HCT116 (cell line): ENCODE measurements at regions not wholly inside any gene's neighbourhood (a gene's known extent, or its start where the extent isn't known, plus 50 kb on each side); places are given as distances from the start of the nearest gene placed in this dataset.

ENCODE experiments used
- ATAC-seq: fragments of 200-7000 bp; cut with Tn5 transposase; 2 replicates; pipeline ENCODE4 v1.9.1; 2020; ENCODE audit warnings: mild to moderate bottlenecking, moderate library complexity
- BruUV-seq: library from RNA; stranded (reverse); fragments of 400-500 nt; replicated peaks from 2 replicates; lab custom pipeline; 2021; lab: Mats Ljungman, UMichigan
- CTCF ChIA-PET: fragments of 300-600 bp; sonication (Branson Sonifier 250); formaldehyde crosslinking; loops from one replicate; lab custom pipeline; 2021; ENCODE audit warnings: antibody characterized with exemption; lab: Charles Lee
- POLR2A ChIA-PET: fragments of 300-600, 350-600 bp; sonication (Branson Sonifier 250); formaldehyde crosslinking; loops from one replicate; lab custom pipeline; 2021; ENCODE audit warnings: antibody characterized with exemption; lab: Charles Lee
- RAD21 ChIA-PET, 2 experiments: fragments of 300-600 bp; sonication (Branson Sonifier 250); formaldehyde crosslinking; loops; one replicate each; lab custom pipeline; 2023; ENCODE audit warnings: low total read pairs in 2 of 2; ENCODE audit not compliant: uncharacterized antibody in 2 of 2, unreplicated experiment in 2 of 2, low non-redundant PET in 1 of 2; lab: Charles Lee
- DNase-seq: peaks from one replicate; pipeline ENCODE4 v3.0.0-alpha.2; 2010; ENCODE audit warnings: low read depth, low spot score
- H2AFZ ChIP-seq: fragments of 200-600 bp; shearing (Covaris generic), sonication (generic); 2 replicates; pipeline ENCODE4 v1.6.1; 2017; ENCODE audit warnings: low read depth, mixed run types, mixed read lengths, antibody characterized with exemption, low read length; ENCODE audit not compliant: poor library complexity, severe bottlenecking
- H3K27ac ChIP-seq: 2 replicates; pipeline ENCODE4 v1.5.1; 2012; ENCODE audit warnings: low read depth, low read length
- H3K27me3 ChIP-seq: fragments of 200-600 bp; sonication (generic); 2 replicates; pipeline ENCODE4 v1.6.1; 2016; ENCODE audit warnings: mixed run types, low read length, mixed read lengths; ENCODE audit not compliant: insufficient read depth
- H3K36me3 ChIP-seq, 2 experiments: fragments of 200-500 bp in 1 of 2; fragments of 200-600 bp in 1 of 2; sonication (Bioruptor generic) in 1 of 2; sonication (generic) in 1 of 2; 2 replicates each; pipeline versions ENCODE4 v1.5.1 to v1.6.1; 2014 to 2016; ENCODE audit warnings: low read length in 2 of 2, inconsistent platforms in 1 of 2, mixed read lengths in 1 of 2, mixed run types in 1 of 2; ENCODE audit not compliant: insufficient read depth in 2 of 2, control insufficient read depth in 1 of 2
- H3K4me1 ChIP-seq, 2 experiments: fragments of 200-600 bp in 1 of 2; sonication (generic) in 1 of 2; 2 replicates each; pipeline versions ENCODE4 v1.5.1 to v1.6.1; 2012 to 2017; ENCODE audit warnings: low read length in 2 of 2, inconsistent platforms in 1 of 2, mild to moderate bottlenecking in 1 of 2, mixed read lengths in 1 of 2, mixed run types in 1 of 2, moderate library complexity in 1 of 2; ENCODE audit not compliant: insufficient read depth in 2 of 2, control insufficient read depth in 1 of 2
- H3K4me2 ChIP-seq: fragments of 200-600 bp; sonication (generic); 2 replicates; pipeline ENCODE4 v1.6.1; 2017; ENCODE audit warnings: mixed run types, low read length, mixed read lengths
- H3K4me3 ChIP-seq, 2 experiments: fragments of 200-600 bp in 1 of 2; sonication (generic) in 1 of 2; replicated peaks in 1 of 2; 2 replicates each; pipeline ENCODE4 v1.5.1; 2011 to 2016; ENCODE audit warnings: low read length in 2 of 2, control low read depth in 1 of 2, low read depth in 1 of 2, mild to moderate bottlenecking in 1 of 2, mixed read lengths in 1 of 2, mixed run types in 1 of 2
- H3K79me2 ChIP-seq: fragments of 200-600 bp; sonication (generic); 2 replicates; pipeline ENCODE4 v1.6.1; 2017; ENCODE audit warnings: mild to moderate bottlenecking, mixed run types, low read length, moderate library complexity, mixed read lengths; ENCODE audit not compliant: insufficient read depth
- H3K9ac ChIP-seq: fragments of 200-600 bp; sonication (generic); 2 replicates; pipeline ENCODE4 v1.6.1; 2016; ENCODE audit warnings: low read length, mixed read lengths
- H3K9me2 ChIP-seq: fragments of 200-600 bp; sonication (generic), shearing (Covaris generic); 2 replicates; pipeline ENCODE4 v1.6.1; 2017; ENCODE audit warnings: mixed run types, mild to moderate bottlenecking, moderate library complexity; ENCODE audit not compliant: insufficient read depth
- H3K9me3 ChIP-seq, 2 experiments: fragments of 200-500 bp in 1 of 2; fragments of 200-600 bp in 1 of 2; sonication (Bioruptor generic) in 1 of 2; sonication (generic) in 1 of 2; 2 replicates each; pipeline ENCODE4 v1.6.1; 2014 to 2017; ENCODE audit warnings: low read length in 2 of 2, mixed read lengths in 2 of 2, inconsistent platforms in 1 of 2, low read depth in 1 of 2, mild to moderate bottlenecking in 1 of 2, mixed run types in 1 of 2, moderate library complexity in 1 of 2; ENCODE audit not compliant: control insufficient read depth in 1 of 2, insufficient read depth in 1 of 2
- H4K20me1 ChIP-seq: fragments of 200-600 bp; sonication (generic), shearing (Covaris generic); 2 replicates; pipeline ENCODE4 v1.6.1; 2017; ENCODE audit warnings: mixed run types, mild to moderate bottlenecking, moderate library complexity; ENCODE audit not compliant: insufficient read depth
- ATF3 ChIP-seq: IDR thresholded peaks from 2 replicates; pipeline ENCODE4 v1.6.1; 2012
- CBX3 ChIP-seq: IDR thresholded peaks from 2 replicates; pipeline ENCODE4 v1.6.1; 2012; ENCODE audit warnings: low read depth
- CTCF ChIP-seq, 3 experiments: fragments of 200-600 bp in 1 of 3; sonication (generic) in 1 of 3; IDR thresholded peaks in 2 of 3; conservative IDR thresholded peaks in 1 of 3; 2 replicates each; pipeline ENCODE4 v1.5.1; 2012 to 2017; ENCODE audit warnings: low read depth in 2 of 3, low read length in 2 of 3, antibody characterized with exemption in 1 of 3, borderline replicate concordance in 1 of 3, control low read depth in 1 of 3, mild to moderate bottlenecking in 1 of 3, mixed read lengths in 1 of 3, mixed run types in 1 of 3, moderate library complexity in 1 of 3; ENCODE audit not compliant: insufficient read depth in 1 of 3
- ELF1 ChIP-seq: IDR thresholded peaks from 2 replicates; pipeline ENCODE4 v1.6.1; 2012; ENCODE audit warnings: low read depth, borderline replicate concordance
- EZH2phosphoT487 ChIP-seq: fragments of 200-600 bp; IDR thresholded peaks from 2 replicates; pipeline ENCODE4 v1.6.1; 2018; ENCODE audit warnings: antibody characterized with exemption, borderline replicate concordance
- JUND ChIP-seq: IDR thresholded peaks from 2 replicates; pipeline ENCODE4 v1.6.1; 2012
- MAX ChIP-seq: IDR thresholded peaks from 2 replicates; pipeline ENCODE4 v1.6.1; 2012
- POLR2A ChIP-seq: IDR thresholded peaks from 2 replicates; pipeline ENCODE4 v1.7.0; 2011; ENCODE audit warnings: borderline replicate concordance; ENCODE audit not compliant: insufficient read depth, insufficient read length; ENCODE audit errors: extremely low read depth
- POLR2AphosphoS5 ChIP-seq: IDR thresholded peaks from 2 replicates; pipeline ENCODE4 v1.6.1; 2011; ENCODE audit warnings: mild to moderate bottlenecking, low read depth, low read length, moderate library complexity
- RAD21 ChIP-seq: IDR thresholded peaks from 2 replicates; pipeline ENCODE4 v1.6.1; 2012; ENCODE audit warnings: low read depth, mild to moderate bottlenecking
- REST ChIP-seq: IDR thresholded peaks from 2 replicates; pipeline ENCODE4 v1.6.1; 2012; ENCODE audit warnings: low read depth
- SIN3A ChIP-seq: IDR thresholded peaks from 2 replicates; pipeline ENCODE4 v1.6.1; 2012; ENCODE audit warnings: low read depth
- SP1 ChIP-seq: IDR thresholded peaks from 2 replicates; pipeline ENCODE4 v1.6.1; 2012; ENCODE audit warnings: low read depth
- TCF7L2 ChIP-seq: IDR thresholded peaks from 2 replicates; pipeline ENCODE4 v1.7.0; 2011; ENCODE audit warnings: borderline replicate concordance, inconsistent platforms; ENCODE audit not compliant: insufficient read depth, insufficient read length; ENCODE audit errors: extremely low read depth
- YY1 ChIP-seq: IDR thresholded peaks from 2 replicates; pipeline ENCODE4 v1.6.1; 2011; ENCODE audit warnings: low read length, low read depth, moderate library complexity, mild to moderate bottlenecking; ENCODE audit not compliant: insufficient replicate concordance; ENCODE audit errors: extremely low read depth
- ZBTB33 ChIP-seq: IDR thresholded peaks from 2 replicates; pipeline ENCODE4 v1.6.1; 2011; ENCODE audit warnings: mild to moderate bottlenecking, low read length, moderate library complexity; ENCODE audit not compliant: insufficient replicate concordance; ENCODE audit errors: extremely low read depth
- ZFX ChIP-seq: fragments of 450-650 bp; IDR thresholded peaks from 2 replicates; pipeline ENCODE4 v1.6.1; 2017
- ZNF274 ChIP-seq: fragments of 200-500 bp; sonication (Bioruptor generic); IDR thresholded peaks from 2 replicates; pipeline ENCODE4 v1.6.1; 2014; ENCODE audit warnings: mild to moderate bottlenecking, low read depth, low read length, inconsistent platforms
- intact Hi-C: fragments of 100-400 bp; cut with micrococcal nuclease; formaldehyde crosslinking; loops from 2 replicates; pipeline ENCODE4 v1.10.0; 2022

GRCh38 chr2:129231924-129232323, 747.5 kb upstream of the RAB6C start:
- CTCF ChIA-PET = no interaction called here

More at GRCh38 chr2:129231924-129232323, 747.5 kb upstream of the RAB6C start:
- Histone ChIP-seq H3K79me2 (no peaks in the 10 kb centered on the region), H4K20me1 (no peaks in the 10 kb centered on the region), H3K4me1 (no peaks in the 10 kb centered on the region), H3K27me3 (peaks cover 10% of the 10 kb centered on the region), H2AFZ (no peak overlapping the region), H3K9me3 (no peaks in the 10 kb centered on the region), H3K36me3 (no peaks in the 10 kb centered on the region), H3K4me2 (no peak overlapping the region), H3K9me2 (no peaks in the 10 kb centered on the region), H3K4me3 (no peak overlapping the region), H3K27ac (no peak overlapping the region), H3K9ac (no peak overlapping the region)
- DNase-seq = no peak
- TF ChIP-seq RAD21 = no peak
- TF ChIP-seq SP1 = no peak
- no peak for TF ChIP-seq MAX
- no peak for TF ChIP-seq CBX3
- no peak for TF ChIP-seq JUND
- TF ChIP-seq EZH2phosphoT487 = no peak
- no peak for TF ChIP-seq CTCF (IDR thresholded peaks at IDR 0.05 in 2 of 3, conservative IDR thresholded peaks at IDR 0.05 in 1 of 3; ENCODE audit: borderline replicate concordance in 1 of 3, insufficient read depth in 1 of 3, low read depth in 2 of 3, low read length in 2 of 3)
- TF ChIP-seq ELF1 = no peak
- no peak for TF ChIP-seq YY1
- no peak for TF ChIP-seq ZFX
- no peak for TF ChIP-seq SIN3A
- TF ChIP-seq TCF7L2 = no peak
- no peak for TF ChIP-seq ZNF274
- TF ChIP-seq POLR2A = no peak
- TF ChIP-seq REST = no peak
- TF ChIP-seq ZBTB33 = no peak
- no peak for TF ChIP-seq ATF3
- TF ChIP-seq POLR2AphosphoS5 = no peak
- no TSS peak for BruUV-seq
- ChIA-PET POLR2A (no interaction called here), RAD21 (no interaction called here)
- ATAC-seq = no peak
- intact Hi-C loops = no loop called here
